ENCODE measurements at regions not wholly inside any gene's neighbourhood (a gene's known extent, or its start where the extent isn't known, plus 50 kb on each side); places are given as distances from the start of the nearest gene placed in this dataset.

- Histone ChIP-seq H3K9me3 (no peaks in the 10 kb centered on the region), H3K27me3 (no peaks in the 10 kb centered on the region), H3K4me1 (no peaks in the 10 kb centered on the region), H3K4me3 (no peak overlapping the region), H3K27ac (no peak overlapping the region), H3K36me3 (no peaks in the 10 kb centered on the region)
- TF ChIP-seq, protein P1, sequence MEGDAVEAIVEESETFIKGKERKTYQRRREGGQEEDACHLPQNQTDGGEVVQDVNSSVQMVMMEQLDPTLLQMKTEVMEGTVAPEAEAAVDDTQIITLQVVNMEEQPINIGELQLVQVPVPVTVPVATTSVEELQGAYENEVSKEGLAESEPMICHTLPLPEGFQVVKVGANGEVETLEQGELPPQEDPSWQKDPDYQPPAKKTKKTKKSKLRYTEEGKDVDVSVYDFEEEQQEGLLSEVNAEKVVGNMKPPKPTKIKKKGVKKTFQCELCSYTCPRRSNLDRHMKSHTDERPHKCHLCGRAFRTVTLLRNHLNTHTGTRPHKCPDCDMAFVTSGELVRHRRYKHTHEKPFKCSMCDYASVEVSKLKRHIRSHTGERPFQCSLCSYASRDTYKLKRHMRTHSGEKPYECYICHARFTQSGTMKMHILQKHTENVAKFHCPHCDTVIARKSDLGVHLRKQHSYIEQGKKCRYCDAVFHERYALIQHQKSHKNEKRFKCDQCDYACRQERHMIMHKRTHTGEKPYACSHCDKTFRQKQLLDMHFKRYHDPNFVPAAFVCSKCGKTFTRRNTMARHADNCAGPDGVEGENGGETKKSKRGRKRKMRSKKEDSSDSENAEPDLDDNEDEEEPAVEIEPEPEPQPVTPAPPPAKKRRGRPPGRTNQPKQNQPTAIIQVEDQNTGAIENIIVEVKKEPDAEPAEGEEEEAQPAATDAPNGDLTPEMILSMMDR (IDR thresholded peaks at IDR 0.05): no peak
- intact Hi-C loops (cut with DNase I): no loop called here
- DNase-seq: no peak
- no peak for ATAC-seq
Measured at GRCh38 chr6:81625216-81625615, 127.3 kb downstream of the TENT5A start.

- no peak overlapping the region for H3K27ac ChIP-seq
- intact Hi-C loops (cut with DNase I): no loop called here
- no peak for DNase-seq
- H3K4me1 ChIP-seq: no peaks in the 10 kb centered on the region
- no peaks in the 10 kb centered on the region for H3K27me3 ChIP-seq
- H3K36me3 ChIP-seq: no peaks in the 10 kb centered on the region
- TF ChIP-seq, protein P1 (IDR thresholded peaks at IDR 0.05): no peak
- ATAC-seq: no peak
- H3K9me3 ChIP-seq: no peaks in the 10 kb centered on the region
- H3K4me3 ChIP-seq: no peak overlapping the region
Measured at GRCh38 chr6:81624453-81624852, 128.0 kb downstream of the TENT5A start.

DNA sequence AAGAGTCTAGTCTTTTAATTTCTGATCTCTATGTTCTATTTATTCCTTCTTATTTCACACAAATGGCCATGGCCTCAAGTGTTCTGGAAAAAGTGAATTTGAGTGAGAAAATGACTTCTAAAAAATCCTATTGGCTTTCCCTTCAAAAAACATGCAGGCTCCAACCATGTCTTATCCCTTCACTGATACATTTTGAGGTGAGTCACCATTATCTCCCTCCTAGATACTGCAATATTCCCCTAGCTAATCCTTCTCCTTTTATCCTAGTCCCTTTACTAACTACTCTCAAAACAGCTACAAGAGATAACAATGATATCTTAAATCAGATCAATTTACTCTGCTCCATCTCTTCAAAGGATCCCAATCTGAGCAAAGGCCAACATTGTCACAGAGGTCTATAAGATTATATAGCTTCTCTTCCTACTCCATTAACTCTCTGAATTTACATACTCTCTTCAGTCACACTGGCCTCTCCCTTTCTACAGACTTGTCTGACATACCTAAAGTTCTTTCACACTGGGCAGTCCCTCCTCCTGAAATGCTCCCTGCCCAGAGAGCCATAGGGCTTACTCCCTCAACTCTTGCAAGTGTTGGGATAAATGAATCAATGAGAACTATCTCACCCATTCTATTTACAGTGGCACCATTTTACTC lies 129.2 kb downstream of the TENT5A start:
- intact Hi-C loops (cut with DNase I): no loop called here
- Histone ChIP-seq H3K36me3 (no peaks in the 10 kb centered on the region), H3K27me3 (no peaks in the 10 kb centered on the region), H3K4me3 (no peak overlapping the region), H3K9me3 (no peaks in the 10 kb centered on the region), H3K4me1 (no peaks in the 10 kb centered on the region), H3K27ac (no peak overlapping the region)
- DNase-seq: no peak
- ATAC-seq: no peak
- TF ChIP-seq, protein P1 (IDR thresholded peaks at IDR 0.05): no peak

- TF ChIP-seq, protein P1 (IDR thresholded peaks at IDR 0.05): no peak
- Histone ChIP-seq H3K4me3 (no peak overlapping the region), H3K4me1 (no peaks in the 10 kb centered on the region), H3K27me3 (no peaks in the 10 kb centered on the region), H3K36me3 (no peaks in the 10 kb centered on the region), H3K9me3 (no peaks in the 10 kb centered on the region), H3K27ac (no peak overlapping the region)
- ATAC-seq (no peak), DNase-seq (no peak)
- intact Hi-C loops (cut with DNase I): no loop called here
Measured at GRCh38 chr6:81621816-81622395, 130.6 kb downstream of the TENT5A start.

DNA sequence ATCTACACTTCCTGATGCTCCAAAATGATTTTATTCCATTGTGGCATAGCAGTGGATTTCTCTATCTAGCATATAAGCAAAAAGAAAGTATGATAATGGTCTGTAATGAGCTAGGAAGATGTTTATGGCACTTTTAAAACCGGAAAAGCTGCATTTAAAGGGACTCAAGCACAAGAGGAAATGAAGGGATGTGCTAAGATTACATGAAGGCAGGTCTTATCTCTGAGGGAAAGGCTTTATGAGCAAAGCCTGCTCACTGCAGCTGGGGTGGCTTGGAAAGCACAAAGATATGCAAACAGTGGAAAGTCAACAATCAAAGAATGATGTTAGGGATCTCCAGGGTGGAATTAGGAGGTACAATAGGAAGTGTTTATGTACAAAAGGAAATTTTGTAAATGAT lies 138.2 kb downstream of the TENT5A start:
- DNase-seq (no peak), ATAC-seq (no peak)
- Histone ChIP-seq H3K27me3 (no peaks in the 10 kb centered on the region), H3K4me3 (no peak overlapping the region), H3K4me1 (no peaks in the 10 kb centered on the region), H3K27ac (no peak overlapping the region), H3K36me3 (no peaks in the 10 kb centered on the region), H3K9me3 (no peaks in the 10 kb centered on the region)
- intact Hi-C loops (cut with DNase I): no loop called here
- TF ChIP-seq, protein P1 (IDR thresholded peaks at IDR 0.05): no peak

Data from upper lobe of right lung (tissue), 1 donor.